Upper lobe of left lung (tissue), 6 donors: ENCODE measurements at regions not wholly inside any gene's neighbourhood (a gene's known extent, or its start where the extent isn't known, plus 50 kb on each side); places are given as distances from the start of the nearest gene placed in this dataset.
A peak's percentile ranks its signal among the peaks of the same experiment; 100 is the strongest.

Experiments used
- ATAC-seq, 2 donors: fragments of 200-7000 bp; cut with Tn5 transposase; one replicate each; pipeline ENCODE4 v1.9.1; 2022; ENCODE audit warnings: mild to moderate bottlenecking in 2 of 2, moderate library complexity in 2 of 2; ENCODE audit not compliant: low FRiP score in 2 of 2
- DNase-seq, 2 donors: peaks; one replicate each; pipeline ENCODE4 v3.0.0-alpha.2; 2019 to 2020
- H3K27ac ChIP-seq, 4 donors: fragments of 200-600 bp; sonication (generic); one replicate each; pipeline ENCODE4 v1.5.1; 2016 to 2019
- H3K27me3 ChIP-seq, 4 donors: fragments of 200-600 bp; sonication (generic); one replicate each; pipeline ENCODE4 v1.5.1; 2017 to 2019
- H3K36me3 ChIP-seq, 4 donors: fragments of 200-600 bp; sonication (generic); one replicate each; pipeline ENCODE4 v1.5.1; 2016 to 2019
- H3K4me1 ChIP-seq, 4 donors: fragments of 200-600 bp; sonication (generic); one replicate each; pipeline ENCODE4 v1.5.1; 2018 to 2019
- H3K4me3 ChIP-seq, 4 donors: fragments of 200-600 bp; sonication (generic); one replicate each; pipeline ENCODE4 v1.5.1; 2017 to 2019; ENCODE audit warnings: mild to moderate bottlenecking in 2 of 4, moderate library complexity in 1 of 4
- H3K9me3 ChIP-seq, 4 donors: fragments of 200-600 bp; sonication (generic); one replicate each; pipeline ENCODE4 v1.5.1; 2018 to 2019
- EP300 ChIP-seq, 4 donors: sonication (generic); formaldehyde crosslinking; IDR thresholded peaks; one replicate each; pipeline ENCODE4 v1.5.1; 2017; ENCODE audit warnings: antibody characterized with exemption in 4 of 4, control low read depth in 2 of 4
- POLR2A ChIP-seq, 4 donors: fragments of 450-650 bp; IDR thresholded peaks; one replicate each; pipeline ENCODE4 v1.5.1; 2016 to 2017; ENCODE audit warnings: antibody characterized with exemption in 4 of 4, mild to moderate bottlenecking in 2 of 4
- POLR2AphosphoS5 ChIP-seq, 2 donors: sonication (generic); formaldehyde crosslinking; IDR thresholded peaks; one replicate each; pipeline ENCODE4 v1.5.1; 2017; ENCODE audit warnings: antibody characterized with exemption in 2 of 2
- WGBS, 2 donors: methylation state at CpG; one replicate each; pipeline ENCODE4 v1.1.5; 2017 to 2018; 5-methylcytosine and 5-hydroxymethylcytosine counted together
- TF ChIP-seq, protein P1 (sequence below), 6 experiments: fragments of 450-650 bp in 4 of 6; fragments of 200-600 bp in 2 of 6; sonication (generic) in 2 of 6; IDR thresholded peaks; one replicate each; pipeline ENCODE4 v1.5.1; 2016 to 2019; ENCODE audit warnings: antibody characterized with exemption in 6 of 6
- donor health status: DM: no; HTN: no; CAD: no; lungs with moderate emphysema.
- donor health status: DM: no; HTN: yes; CAD: no; lungs with severe emphysema.

DNA sequence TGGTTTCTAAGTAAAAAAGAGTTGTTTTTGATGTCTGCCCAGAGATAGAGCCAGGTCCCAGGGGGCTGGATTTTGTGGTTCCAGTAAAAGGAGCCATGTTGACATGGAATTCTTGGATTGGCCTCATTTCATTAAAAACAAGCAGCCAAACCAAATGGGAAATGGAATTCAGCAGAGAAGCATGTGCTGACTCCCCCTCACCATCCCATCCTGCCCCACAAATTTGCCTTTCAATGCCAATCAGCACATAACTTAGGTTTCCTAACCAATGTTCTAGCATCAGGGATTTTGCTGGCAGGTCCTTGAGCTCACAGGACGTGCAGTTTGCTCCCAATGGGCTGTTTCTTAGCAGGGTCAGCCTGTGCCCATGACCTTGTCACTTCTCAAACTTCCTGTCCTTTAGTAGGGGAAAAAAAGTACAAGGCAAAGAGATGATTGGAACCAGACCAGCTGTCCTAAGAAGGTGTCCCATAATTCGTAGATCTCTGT lies 101.5 kb upstream of the GADD45A start:
- H3K9me3 ChIP-seq = no peaks in the 10 kb centered on the region
- no peak for ATAC-seq
- peaks cover 0 to 4% (median 0%) of the 10 kb centered on the region in 4 donors for H3K4me1 ChIP-seq
- H3K27ac ChIP-seq = peak overlapping the region in 2 of 4 donors; percentile 36 to 44
- H3K36me3 ChIP-seq = no peaks in the 10 kb centered on the region
- TF ChIP-seq POLR2A (IDR thresholded peaks at IDR 0.05) (no peak), EP300 (IDR thresholded peaks at IDR 0.05) (no peak), POLR2AphosphoS5 (IDR thresholded peaks at IDR 0.05) (no peak)
- TF ChIP-seq, protein P1, sequence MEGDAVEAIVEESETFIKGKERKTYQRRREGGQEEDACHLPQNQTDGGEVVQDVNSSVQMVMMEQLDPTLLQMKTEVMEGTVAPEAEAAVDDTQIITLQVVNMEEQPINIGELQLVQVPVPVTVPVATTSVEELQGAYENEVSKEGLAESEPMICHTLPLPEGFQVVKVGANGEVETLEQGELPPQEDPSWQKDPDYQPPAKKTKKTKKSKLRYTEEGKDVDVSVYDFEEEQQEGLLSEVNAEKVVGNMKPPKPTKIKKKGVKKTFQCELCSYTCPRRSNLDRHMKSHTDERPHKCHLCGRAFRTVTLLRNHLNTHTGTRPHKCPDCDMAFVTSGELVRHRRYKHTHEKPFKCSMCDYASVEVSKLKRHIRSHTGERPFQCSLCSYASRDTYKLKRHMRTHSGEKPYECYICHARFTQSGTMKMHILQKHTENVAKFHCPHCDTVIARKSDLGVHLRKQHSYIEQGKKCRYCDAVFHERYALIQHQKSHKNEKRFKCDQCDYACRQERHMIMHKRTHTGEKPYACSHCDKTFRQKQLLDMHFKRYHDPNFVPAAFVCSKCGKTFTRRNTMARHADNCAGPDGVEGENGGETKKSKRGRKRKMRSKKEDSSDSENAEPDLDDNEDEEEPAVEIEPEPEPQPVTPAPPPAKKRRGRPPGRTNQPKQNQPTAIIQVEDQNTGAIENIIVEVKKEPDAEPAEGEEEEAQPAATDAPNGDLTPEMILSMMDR (IDR thresholded peaks at IDR 0.05) = no peak
- H3K4me3 ChIP-seq = no peak overlapping the region
- WGBS, 2 donors = 63 to 74% methylated on average over 2 of the region's 2 CpGs
- no peaks in the 10 kb centered on the region for H3K27me3 ChIP-seq
- DNase-seq = no peak

- H3K27ac ChIP-seq = no peak overlapping the region
Observed at GRCh38 chr1:67584938-67585337, 100.1 kb upstream of the GADD45A start.

DNA sequence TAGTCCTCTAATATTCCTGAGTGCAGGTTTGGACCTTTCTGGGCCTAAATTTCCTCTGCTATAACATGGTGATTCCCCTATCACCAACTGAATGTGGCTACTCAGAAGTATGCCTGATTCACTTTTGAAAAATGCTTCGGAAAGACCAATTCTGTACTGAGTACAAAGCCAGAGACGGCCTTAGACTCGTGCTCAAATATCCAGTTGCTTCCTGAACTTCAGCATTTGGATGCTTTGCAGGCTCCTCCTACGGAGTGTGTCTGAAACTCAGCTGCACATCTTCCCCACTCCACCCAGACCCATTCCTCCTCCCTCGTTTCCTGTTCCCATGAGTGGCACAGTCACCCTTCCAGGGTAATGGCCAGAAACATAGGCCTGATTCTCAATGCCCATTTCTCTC lies 98.4 kb upstream of the GADD45A start:
- H3K36me3 ChIP-seq = no peaks in the 10 kb centered on the region
- H3K9me3 ChIP-seq = no peaks in the 10 kb centered on the region
- H3K27me3 ChIP-seq = no peaks in the 10 kb centered on the region
- peaks cover 0 to 19% (median 12%) of the 10 kb centered on the region in 4 donors for H3K4me1 ChIP-seq
- no peak for TF ChIP-seq EP300 (IDR thresholded peaks at IDR 0.05)
- TF ChIP-seq POLR2A (IDR thresholded peaks at IDR 0.05) = no peak
- TF ChIP-seq POLR2AphosphoS5 (IDR thresholded peaks at IDR 0.05) = no peak
- TF ChIP-seq, protein P1 (IDR thresholded peaks at IDR 0.05) = no peak
- peak overlapping the region in 2 of 4 donors; percentile 15 to 22 for H3K27ac ChIP-seq
- ATAC-seq (peak in 1 of 2 donors; percentile 46), DNase-seq (no peak)
- 70 to 72% methylated on average over 5 of the region's 5 CpGs for WGBS, 2 donors
- no peak overlapping the region for H3K4me3 ChIP-seq

More at GRCh38 chr1:67584938-67585337, 100.1 kb upstream of the GADD45A start:
- no peak for DNase-seq
- no peak overlapping the region for H3K4me3 ChIP-seq
- TF ChIP-seq POLR2AphosphoS5 (IDR thresholded peaks at IDR 0.05) = no peak
- TF ChIP-seq, protein P1 (IDR thresholded peaks at IDR 0.05) = no peak
- no peak for TF ChIP-seq EP300 (IDR thresholded peaks at IDR 0.05)
- TF ChIP-seq POLR2A (IDR thresholded peaks at IDR 0.05) = no peak
- H3K36me3 ChIP-seq = no peaks in the 10 kb centered on the region
- H3K27me3 ChIP-seq = no peaks in the 10 kb centered on the region
- H3K9me3 ChIP-seq = no peaks in the 10 kb centered on the region
- no peak for ATAC-seq
- 92 to 93% methylated on average over 5 to 6 of the region's 6 CpGs for WGBS, 2 donors
- H3K4me1 ChIP-seq = peaks cover 0 to 8% (median 4%) of the 10 kb centered on the region in 4 donors

DNA sequence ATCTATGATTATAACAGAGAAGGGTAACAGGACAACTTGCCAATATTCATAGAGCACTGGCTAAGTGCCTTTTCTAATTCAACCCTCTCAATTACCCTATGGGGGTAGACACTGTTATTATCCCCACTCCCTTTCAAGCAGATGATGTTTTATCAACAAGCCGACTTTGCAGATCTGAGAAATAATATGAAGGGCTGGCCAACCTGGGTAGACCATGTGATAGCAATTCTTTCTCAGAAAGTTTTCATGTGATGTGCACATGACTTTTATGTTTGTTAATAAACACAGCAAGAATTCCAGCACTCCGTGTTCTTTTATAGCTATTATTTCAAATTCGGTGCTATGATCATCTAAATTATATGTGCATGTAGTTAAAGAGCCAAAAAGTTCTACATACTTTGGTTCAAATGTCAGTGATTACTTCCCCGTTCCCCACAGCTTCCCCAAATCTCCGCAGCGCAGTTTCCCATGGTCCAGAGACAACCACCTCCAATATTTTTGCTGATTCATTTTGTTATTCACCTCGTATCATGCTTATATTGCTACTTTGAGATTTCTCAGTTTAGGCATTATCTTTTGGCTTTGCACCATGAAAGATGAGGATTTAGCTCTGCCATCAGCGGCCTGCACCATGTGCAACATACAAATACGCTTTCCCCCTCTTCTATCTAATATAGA lies 96.7 kb upstream of the GADD45A start:
- no peaks in the 10 kb centered on the region for H3K36me3 ChIP-seq
- H3K4me1 ChIP-seq = peaks cover 0 to 19% (median 12%) of the 10 kb centered on the region in 4 donors
- no peaks in the 10 kb centered on the region for H3K27me3 ChIP-seq
- no peaks in the 10 kb centered on the region for H3K9me3 ChIP-seq
- no peak for TF ChIP-seq POLR2A (IDR thresholded peaks at IDR 0.05)
- TF ChIP-seq EP300 (IDR thresholded peaks at IDR 0.05) = no peak
- TF ChIP-seq, protein P1 (IDR thresholded peaks at IDR 0.05) = no peak
- TF ChIP-seq POLR2AphosphoS5 (IDR thresholded peaks at IDR 0.05) = no peak
- no peak overlapping the region for H3K27ac ChIP-seq
- no peak for ATAC-seq
- DNase-seq = no peak
- 58 to 67% methylated on average over 9 of the region's 9 CpGs for WGBS, 2 donors
- H3K4me3 ChIP-seq = no peak overlapping the region
